Neural progenitor cell (in vitro differentiated cells): ENCODE measurements at regions not wholly inside any gene's neighbourhood (a gene's known extent, or its start where the extent isn't known, plus 50 kb on each side); places are given as distances from the start of the nearest gene placed in this dataset.

Source experiments
- CTCF ChIP-seq: fragments of 200-600 bp; sonication (generic); IDR thresholded peaks from 2 replicates; pipeline ENCODE4 v1.5.1; 2017; ENCODE audit warnings: antibody characterized with exemption, mild to moderate bottlenecking
- EZH2 ChIP-seq: fragments of 200-600 bp; sonication (generic); IDR thresholded peaks from 2 replicates; pipeline ENCODE4 v1.6.1; 2017; ENCODE audit warnings: antibody characterized with exemption, mild to moderate bottlenecking, moderate library complexity
- EZH2phosphoT487 ChIP-seq: fragments of 200-600 bp; sonication (generic); IDR thresholded peaks from 2 replicates; pipeline ENCODE4 v1.6.1; 2017; ENCODE audit warnings: antibody characterized with exemption

GRCh38 chr14:53875324-53875897 is 81.2 kb downstream of the BMP4 start:
- TF ChIP-seq EZH2phosphoT487 = no peak
- no peak for TF ChIP-seq CTCF
- TF ChIP-seq EZH2 = no peak
